ENCODE measurements at regions not wholly inside any gene's neighbourhood (a gene's known extent, or its start where the extent isn't known, plus 50 kb on each side); places are given as distances from the start of the nearest gene placed in this dataset.

DNA sequence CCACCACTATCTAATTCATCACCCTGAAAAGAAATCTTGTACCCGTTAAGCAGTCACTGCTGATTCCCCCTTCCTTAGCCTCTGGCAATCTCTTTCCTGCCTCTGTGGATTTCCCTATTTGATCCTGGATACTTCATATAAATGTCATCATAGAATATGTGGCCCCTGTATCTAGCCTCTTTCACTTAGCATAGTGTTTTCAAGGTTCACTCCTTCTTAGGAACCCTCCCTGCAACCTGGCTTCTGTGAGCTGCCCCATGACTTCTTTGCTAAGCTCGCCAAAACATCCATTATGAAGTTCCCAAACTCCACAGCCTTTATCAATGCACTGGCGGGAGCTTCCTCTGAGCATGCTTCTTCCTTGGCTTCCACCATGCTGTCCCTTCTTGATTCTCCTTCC lies 70.8 kb upstream of the PDZD8 start:
- no peak for FAIRE-seq
- WGBS (ENCODE audit: low lambda C conversion rate), result 65% methylated on average over 3 of the region's 3 CpGs
- Histone ChIP-seq H3K27me3 (ENCODE audit: control insufficient read depth in 1 of 2, insufficient read depth in 2 of 2, low read length in 2 of 2) (no peaks in the 10 kb centered on the region), H4K20me1 (ENCODE audit: insufficient read depth, low read length) (no peaks in the 10 kb centered on the region), H3K79me2 (ENCODE audit: insufficient read depth, low read length) (no peaks in the 10 kb centered on the region), H3K4me3 (replicated peaks in 1 of 3; ENCODE audit: insufficient read depth in 1 of 3, low read depth in 2 of 3, low read length in 3 of 3) (no peak overlapping the region), H3K9me3 (ENCODE audit: low read length) (peaks cover 9% of the 10 kb centered on the region; the same call in 1 of the 2 replicates), H3K4me2 (ENCODE audit: low read depth, low read length) (no peak overlapping the region), H3K36me3 (replicated peaks in 1 of 2; ENCODE audit: control insufficient read depth in 1 of 2, insufficient read depth in 2 of 2, low read length in 2 of 2) (no peaks in the 10 kb centered on the region), H3K27ac (ENCODE audit: extremely low read length, insufficient read depth, low read length) (no peak overlapping the region), H3K4me1 (ENCODE audit: insufficient read depth, low read length) (peaks cover 17% of the 10 kb centered on the region), H2AFZ (ENCODE audit: low read length) (no peak overlapping the region), H3K9ac (ENCODE audit: insufficient read depth, low read depth, low read length) (no peak overlapping the region)
- POLR2A ChIA-PET, result no interaction called here
- no peak for DNase-seq (ENCODE audit: low spot score)
- TF ChIP-seq SIN3A (IDR thresholded peaks at IDR 0.05; ENCODE audit: borderline replicate concordance, low read depth, low read length), result no peak
- TF ChIP-seq ZNF101 (CRISPR knock-in tag; IDR thresholded peaks at IDR 0.05; ENCODE audit: borderline replicate concordance, low read depth), result peak; percentile 98; the same call in 1 of the 2 replicates
- intact Hi-C loops (cut with micrococcal nuclease; ENCODE audit: unreplicated experiment), result no loop called here
- BruUV-seq (replicated peaks), result no TSS peak
- in situ Hi-C loops (cut with HindIII; ENCODE audit: extremely low pct_ligation_motif_present, low pct_unique_long_range_greater_than_20kb), result loop anchor here (10.0 kb wide), 1 partner anchor 221 kb away; no protein-coding TSS in a partner anchor
- no peak for ATAC-seq
- CTCF ChIA-PET (ENCODE audit: low intra/inter-chr PET ratio, low total read pairs), result no interaction called here

DNA sequence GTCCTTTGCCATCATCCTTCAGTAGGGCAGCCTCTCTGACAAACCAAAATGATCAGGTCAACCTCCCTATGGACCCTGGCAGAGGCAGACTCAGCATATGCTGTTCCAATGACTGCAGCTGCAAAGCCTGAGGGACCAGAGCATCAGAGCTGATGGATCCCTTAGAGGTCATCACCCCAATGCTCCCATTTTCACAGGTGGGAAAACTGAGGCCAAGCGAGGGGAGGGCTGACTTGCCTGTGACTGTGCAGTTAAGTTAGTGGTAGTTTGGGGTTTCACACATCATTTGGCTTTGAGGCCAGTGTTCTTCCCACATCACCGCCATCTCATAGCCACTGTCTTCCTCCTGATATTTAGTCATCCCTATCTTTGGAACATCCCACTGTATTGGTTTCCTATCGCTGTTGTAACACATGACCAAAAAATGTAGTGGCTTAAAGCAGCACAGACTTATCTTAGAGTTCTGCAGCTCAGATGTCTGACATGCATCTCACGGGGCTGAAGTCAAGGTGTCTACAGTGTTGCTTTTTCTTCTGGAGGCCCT lies 69.3 kb upstream of the PDZD8 start:
- Histone ChIP-seq H3K4me3 (replicated peaks in 1 of 3; ENCODE audit: insufficient read depth in 1 of 3, low read depth in 2 of 3, low read length in 3 of 3) (no peak overlapping the region), H3K9ac (ENCODE audit: insufficient read depth, low read depth, low read length) (no peak overlapping the region), H3K27ac (ENCODE audit: extremely low read length, insufficient read depth, low read length) (no peak overlapping the region), H3K79me2 (ENCODE audit: insufficient read depth, low read length) (no peaks in the 10 kb centered on the region), H3K4me2 (ENCODE audit: low read depth, low read length) (no peak overlapping the region), H2AFZ (ENCODE audit: low read length) (no peak overlapping the region), H3K4me1 (ENCODE audit: insufficient read depth, low read length) (peaks cover 15% of the 10 kb centered on the region), H3K9me3 (ENCODE audit: low read length) (peaks cover 9% of the 10 kb centered on the region; the same call in 1 of the 2 replicates), H4K20me1 (ENCODE audit: insufficient read depth, low read length) (no peaks in the 10 kb centered on the region), H3K36me3 (replicated peaks in 1 of 2; ENCODE audit: control insufficient read depth in 1 of 2, insufficient read depth in 2 of 2, low read length in 2 of 2) (no peaks in the 10 kb centered on the region), H3K27me3 (ENCODE audit: control insufficient read depth in 1 of 2, insufficient read depth in 2 of 2, low read length in 2 of 2) (no peaks in the 10 kb centered on the region)
- FAIRE-seq (no peak), DNase-seq (ENCODE audit: low spot score) (no peak), ATAC-seq (no peak)
- BruUV-seq (replicated peaks), result no TSS peak
- in situ Hi-C loops (cut with HindIII; ENCODE audit: extremely low pct_ligation_motif_present, low pct_unique_long_range_greater_than_20kb) (loop anchor here (10.0 kb wide), 1 partner anchor 220 kb away; no protein-coding TSS in a partner anchor), intact Hi-C loops (cut with micrococcal nuclease; ENCODE audit: unreplicated experiment) (no loop called here)
- no peak for TF ChIP-seq KAT7 (CRISPR knock-in tag; IDR thresholded peaks at IDR 0.05; ENCODE audit: borderline replicate concordance)
- no peak for TF ChIP-seq CBFB (CRISPR knock-in tag; IDR thresholded peaks at IDR 0.05)
- TF ChIP-seq RNF219 (CRISPR knock-in tag; IDR thresholded peaks at IDR 0.05), result no peak
- TF ChIP-seq, protein P1, sequence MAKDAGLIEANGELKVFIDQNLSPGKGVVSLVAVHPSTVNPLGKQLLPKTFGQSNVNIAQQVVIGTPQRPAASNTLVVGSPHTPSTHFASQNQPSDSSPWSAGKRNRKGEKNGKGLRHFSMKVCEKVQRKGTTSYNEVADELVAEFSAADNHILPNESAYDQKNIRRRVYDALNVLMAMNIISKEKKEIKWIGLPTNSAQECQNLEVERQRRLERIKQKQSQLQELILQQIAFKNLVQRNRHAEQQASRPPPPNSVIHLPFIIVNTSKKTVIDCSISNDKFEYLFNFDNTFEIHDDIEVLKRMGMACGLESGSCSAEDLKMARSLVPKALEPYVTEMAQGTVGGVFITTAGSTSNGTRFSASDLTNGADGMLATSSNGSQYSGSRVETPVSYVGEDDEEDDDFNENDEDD (CRISPR knock-in tag; IDR thresholded peaks at IDR 0.05; ENCODE audit: borderline replicate concordance), result no peak
- no peak for TF ChIP-seq EED (CRISPR knock-in tag; IDR thresholded peaks at IDR 0.05)
- TF ChIP-seq, protein P2, sequence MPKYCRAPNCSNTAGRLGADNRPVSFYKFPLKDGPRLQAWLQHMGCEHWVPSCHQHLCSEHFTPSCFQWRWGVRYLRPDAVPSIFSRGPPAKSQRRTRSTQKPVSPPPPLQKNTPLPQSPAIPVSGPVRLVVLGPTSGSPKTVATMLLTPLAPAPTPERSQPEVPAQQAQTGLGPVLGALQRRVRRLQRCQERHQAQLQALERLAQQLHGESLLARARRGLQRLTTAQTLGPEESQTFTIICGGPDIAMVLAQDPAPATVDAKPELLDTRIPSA (CRISPR knock-in tag; IDR thresholded peaks at IDR 0.05; ENCODE audit: borderline replicate concordance), result no peak
- TF ChIP-seq ZNF629 (CRISPR knock-in tag; conservative IDR thresholded peaks at IDR 0.05), result peak; percentile 81
- POLR2A ChIA-PET, result no interaction called here
- CTCF ChIA-PET (ENCODE audit: low intra/inter-chr PET ratio, low total read pairs), result no interaction called here
- 82% methylated on average over 4 of the region's 4 CpGs for WGBS (ENCODE audit: low lambda C conversion rate)

Data from HepG2 (cell line).